ENCODE measurements at regions not wholly inside any gene's neighbourhood (a gene's known extent, or its start where the extent isn't known, plus 50 kb on each side); places are given as distances from the start of the nearest gene placed in this dataset.
"Not testable (repeated sequence)": the region's sequence is repeated elsewhere in the genome, so short reads cannot be mapped to it uniquely, and the experiment has no call there.

- peaks cover 3% of the 10 kb centered on the region; the same call in 1 of the 2 replicates for H3K9me3 ChIP-seq (ENCODE audit: insufficient read depth, low read length)
- no peaks in the 10 kb centered on the region for H3K79me2 ChIP-seq (ENCODE audit: insufficient read depth, low read length)
- no peak overlapping the region for H3K9ac ChIP-seq (ENCODE audit: low read length)
- no peak for TF ChIP-seq EZH2phosphoT487 (conservative IDR thresholded peaks at IDR 0.05; ENCODE audit: low read length)
- TF ChIP-seq, protein P1, sequence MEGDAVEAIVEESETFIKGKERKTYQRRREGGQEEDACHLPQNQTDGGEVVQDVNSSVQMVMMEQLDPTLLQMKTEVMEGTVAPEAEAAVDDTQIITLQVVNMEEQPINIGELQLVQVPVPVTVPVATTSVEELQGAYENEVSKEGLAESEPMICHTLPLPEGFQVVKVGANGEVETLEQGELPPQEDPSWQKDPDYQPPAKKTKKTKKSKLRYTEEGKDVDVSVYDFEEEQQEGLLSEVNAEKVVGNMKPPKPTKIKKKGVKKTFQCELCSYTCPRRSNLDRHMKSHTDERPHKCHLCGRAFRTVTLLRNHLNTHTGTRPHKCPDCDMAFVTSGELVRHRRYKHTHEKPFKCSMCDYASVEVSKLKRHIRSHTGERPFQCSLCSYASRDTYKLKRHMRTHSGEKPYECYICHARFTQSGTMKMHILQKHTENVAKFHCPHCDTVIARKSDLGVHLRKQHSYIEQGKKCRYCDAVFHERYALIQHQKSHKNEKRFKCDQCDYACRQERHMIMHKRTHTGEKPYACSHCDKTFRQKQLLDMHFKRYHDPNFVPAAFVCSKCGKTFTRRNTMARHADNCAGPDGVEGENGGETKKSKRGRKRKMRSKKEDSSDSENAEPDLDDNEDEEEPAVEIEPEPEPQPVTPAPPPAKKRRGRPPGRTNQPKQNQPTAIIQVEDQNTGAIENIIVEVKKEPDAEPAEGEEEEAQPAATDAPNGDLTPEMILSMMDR (IDR thresholded peaks at IDR 0.05; ENCODE audit: insufficient read depth, low read length, poor library complexity, severe bottlenecking) = no peak
- H3K36me3 ChIP-seq (ENCODE audit: low read length) = no peaks in the 10 kb centered on the region
- H3K27ac ChIP-seq (ENCODE audit: low read depth, low read length) = no peak overlapping the region
- H4K20me1 ChIP-seq (ENCODE audit: low read depth, low read length) = no peaks in the 10 kb centered on the region
- H2AFZ ChIP-seq (ENCODE audit: low read depth, low read length, severe bottlenecking) = no peak overlapping the region
- H3K27me3 ChIP-seq (ENCODE audit: low read length) = no peaks in the 10 kb centered on the region
- H3K9me2 ChIP-seq (replicated peaks; ENCODE audit: insufficient read depth, low read length) = no peaks in the 10 kb centered on the region
- no peak overlapping the region for H3K4me3 ChIP-seq (ENCODE audit: insufficient read depth, low read length, poor library complexity, severe bottlenecking)
- H3K4me2 ChIP-seq (ENCODE audit: low read depth, low read length, poor library complexity, severe bottlenecking) = no peak overlapping the region
- no peaks in the 10 kb centered on the region for H3F3A ChIP-seq (ENCODE audit: insufficient read depth)
Measured at GRCh38 chr2:236479814-236480213, 89.8 kb upstream of the ACKR3 start.

DNA sequence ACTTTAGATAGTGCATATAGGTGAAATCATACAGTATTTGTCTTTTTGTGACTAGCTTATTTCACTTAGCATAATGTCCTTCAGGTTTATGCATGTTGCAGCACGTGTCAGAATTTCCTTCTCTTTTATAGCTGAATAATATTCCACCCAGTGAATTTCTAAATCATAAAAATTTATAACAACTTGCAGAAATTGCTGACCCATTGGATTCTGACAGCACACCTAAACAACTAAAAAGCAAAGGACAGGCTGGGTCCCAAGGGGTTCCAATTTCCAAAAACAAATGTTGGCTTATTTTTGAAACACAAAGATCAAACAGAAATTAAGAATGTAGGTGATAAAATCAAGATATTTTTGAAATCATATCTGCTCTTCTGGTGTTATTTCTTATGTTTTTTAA lies 86.5 kb upstream of the ACKR3 start:
- Histone ChIP-seq H4K20me1 (ENCODE audit: low read depth, low read length) (no peaks in the 10 kb centered on the region), H3K27me3 (ENCODE audit: low read length) (no peaks in the 10 kb centered on the region), H3K9ac (ENCODE audit: low read length) (no peak overlapping the region), H3K9me2 (replicated peaks; ENCODE audit: insufficient read depth, low read length) (no peaks in the 10 kb centered on the region), H3F3A (ENCODE audit: insufficient read depth) (no peaks in the 10 kb centered on the region), H2AFZ (ENCODE audit: low read depth, low read length, severe bottlenecking) (no peak overlapping the region), H3K79me2 (ENCODE audit: insufficient read depth, low read length) (no peaks in the 10 kb centered on the region), H3K9me3 (ENCODE audit: insufficient read depth, low read length) (peaks cover 3% of the 10 kb centered on the region; the same call in 1 of the 2 replicates), H3K4me3 (ENCODE audit: insufficient read depth, low read length, poor library complexity, severe bottlenecking) (no peak overlapping the region), H3K4me2 (ENCODE audit: low read depth, low read length, poor library complexity, severe bottlenecking) (no peak overlapping the region), H3K27ac (ENCODE audit: low read depth, low read length) (no peak overlapping the region), H3K36me3 (ENCODE audit: low read length) (no peaks in the 10 kb centered on the region)
- TF ChIP-seq EZH2phosphoT487 (conservative IDR thresholded peaks at IDR 0.05; ENCODE audit: low read length) = no peak
- TF ChIP-seq, protein P1 (IDR thresholded peaks at IDR 0.05; ENCODE audit: insufficient read depth, low read length, poor library complexity, severe bottlenecking) = no peak

DNA sequence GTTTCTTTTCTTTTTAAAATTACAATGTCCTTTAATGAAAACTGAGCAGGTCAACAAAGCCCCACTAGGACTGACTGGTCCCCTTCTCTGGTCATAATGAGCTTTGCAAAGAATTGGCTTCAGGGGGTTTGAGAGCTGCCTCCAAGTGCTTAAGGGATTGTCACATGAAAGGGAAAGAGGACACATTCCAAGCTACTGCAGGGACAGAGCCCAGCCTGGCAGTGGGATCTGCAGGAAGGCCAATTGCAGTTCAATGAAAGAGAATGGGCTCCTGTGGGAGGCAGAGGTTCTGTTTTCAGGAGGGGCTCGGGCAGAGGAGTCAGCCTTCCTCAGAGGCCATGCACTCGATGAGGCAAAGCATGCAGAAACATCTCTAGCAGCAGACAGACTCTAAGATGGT lies 84.1 kb upstream of the ACKR3 start:
- H3K9me3 ChIP-seq (ENCODE audit: insufficient read depth, low read length) = no peaks in the 10 kb centered on the region; the same call in 1 of the 2 replicates
- no peak for TF ChIP-seq EZH2phosphoT487 (conservative IDR thresholded peaks at IDR 0.05; ENCODE audit: low read length)
- TF ChIP-seq, protein P1 (IDR thresholded peaks at IDR 0.05; ENCODE audit: insufficient read depth, low read length, poor library complexity, severe bottlenecking) = no peak
- no peak overlapping the region for H3K4me3 ChIP-seq (ENCODE audit: insufficient read depth, low read length, poor library complexity, severe bottlenecking)
- no peak overlapping the region for H3K27ac ChIP-seq (ENCODE audit: low read depth, low read length)
- no peak overlapping the region for H3K4me2 ChIP-seq (ENCODE audit: low read depth, low read length, poor library complexity, severe bottlenecking)
- no peak overlapping the region for H3K9ac ChIP-seq (ENCODE audit: low read length)
- no peaks in the 10 kb centered on the region for H3F3A ChIP-seq (ENCODE audit: insufficient read depth)
- no peaks in the 10 kb centered on the region for H3K27me3 ChIP-seq (ENCODE audit: low read length)
- no peak overlapping the region for H2AFZ ChIP-seq (ENCODE audit: low read depth, low read length, severe bottlenecking)
- H3K79me2 ChIP-seq (ENCODE audit: insufficient read depth, low read length) = no peaks in the 10 kb centered on the region
- no peaks in the 10 kb centered on the region for H3K9me2 ChIP-seq (replicated peaks; ENCODE audit: insufficient read depth, low read length)
- no peaks in the 10 kb centered on the region for H4K20me1 ChIP-seq (ENCODE audit: low read depth, low read length)
- no peaks in the 10 kb centered on the region for H3K36me3 ChIP-seq (ENCODE audit: low read length)

GRCh38 chr2:236489083-236489482 lies 80.5 kb upstream of the ACKR3 start:
- H3F3A ChIP-seq (ENCODE audit: insufficient read depth) = not testable (repeated sequence)

More at GRCh38 chr2:236489083-236489482, 80.5 kb upstream of the ACKR3 start:
- not testable (repeated sequence) for H3K79me2 ChIP-seq (ENCODE audit: insufficient read depth, low read length); H3K27me3 ChIP-seq (ENCODE audit: low read length); H4K20me1 ChIP-seq (ENCODE audit: low read depth, low read length); H2AFZ ChIP-seq (ENCODE audit: low read depth, low read length, severe bottlenecking); H3K4me2 ChIP-seq (ENCODE audit: low read depth, low read length, poor library complexity, severe bottlenecking); H3K36me3 ChIP-seq (ENCODE audit: low read length); H3K9me3 ChIP-seq (ENCODE audit: insufficient read depth, low read length); H3K9ac ChIP-seq (ENCODE audit: low read length); H3K4me3 ChIP-seq (ENCODE audit: insufficient read depth, low read length, poor library complexity, severe bottlenecking); H3K9me2 ChIP-seq (replicated peaks; ENCODE audit: insufficient read depth, low read length); H3K27ac ChIP-seq (ENCODE audit: low read depth, low read length)
